HL-60 (cell line): ENCODE measurements at regions not wholly inside any gene's neighbourhood (a gene's known extent, or its start where the extent isn't known, plus 50 kb on each side); places are given as distances from the start of the nearest gene placed in this dataset.

Experiments
- DNase-seq, 2 experiments: peaks; one replicate each; pipeline ENCODE4 v3.0.0-alpha.2; 2010 to 2020; ENCODE audit warnings: low read depth in 1 of 2, low spot score in 1 of 2
- H3K27ac ChIP-seq: fragments of 250-450 bp; sonication (Bioruptor Pico); replicated peaks from 2 replicates; pipeline ENCODE4 v1.5.1; 2020; ENCODE audit warnings: mild to moderate bottlenecking, moderate library complexity
- H3K27me3 ChIP-seq: fragments of 250-450 bp; sonication (Bioruptor Pico); 2 replicates; pipeline ENCODE4 v1.5.1; 2021; ENCODE audit warnings: mild to moderate bottlenecking, moderate library complexity; ENCODE audit not compliant: insufficient read depth, poor library complexity, severe bottlenecking
- H3K4me3 ChIP-seq: replicated peaks from 2 replicates; pipeline ENCODE4 v1.5.1; 2011; ENCODE audit warnings: mild to moderate bottlenecking, control low read depth, low read length; ENCODE audit not compliant: insufficient read depth
- CTCF ChIP-seq: IDR thresholded peaks from one replicate; pipeline ENCODE4 v1.5.1; 2011; ENCODE audit warnings: low read length, control low read depth, inconsistent platforms; ENCODE audit not compliant: insufficient read depth
- GABPA ChIP-seq: IDR thresholded peaks from 2 replicates; pipeline ENCODE4 v1.6.1; 2012; ENCODE audit warnings: low read depth
- POLR2AphosphoS5 ChIP-seq: IDR thresholded peaks from 2 replicates; pipeline ENCODE4 v1.6.1; 2012; ENCODE audit warnings: low read depth
- REST ChIP-seq: IDR thresholded peaks from 2 replicates; pipeline ENCODE4 v1.6.1; 2012; ENCODE audit warnings: low read depth; ENCODE audit not compliant: insufficient replicate concordance
- SPI1 ChIP-seq: IDR thresholded peaks from 2 replicates; pipeline ENCODE4 v1.6.1; 2012; ENCODE audit warnings: low read depth, mild to moderate bottlenecking, borderline replicate concordance

GRCh38 chr3:869734-870133 lies 223.1 kb upstream of the CNTN6 start:
- Histone ChIP-seq H3K4me3 (no peak overlapping the region), H3K27ac (no peak overlapping the region), H3K27me3 (no peaks in the 10 kb centered on the region)
- TF ChIP-seq REST (no peak), POLR2AphosphoS5 (no peak), CTCF (no peak), GABPA (no peak), SPI1 (no peak)
- no peak for DNase-seq

- H3K27ac ChIP-seq = no peak overlapping the region
- TF ChIP-seq REST = no peak
- no peak for TF ChIP-seq CTCF
- no peaks in the 10 kb centered on the region for H3K27me3 ChIP-seq
- no peak overlapping the region for H3K4me3 ChIP-seq
- DNase-seq = no peak
Observed at GRCh38 chr3:871651-872050, 221.2 kb upstream of the CNTN6 start.

- no peaks in the 10 kb centered on the region for H3K27me3 ChIP-seq
- DNase-seq = no peak
- TF ChIP-seq POLR2AphosphoS5 = no peak
- no peak for TF ChIP-seq REST
- TF ChIP-seq GABPA = no peak
- no peak for TF ChIP-seq CTCF
- TF ChIP-seq SPI1 = no peak
Observed at GRCh38 chr3:877001-877400, 215.8 kb upstream of the CNTN6 start.

More at GRCh38 chr3:877001-877400, 215.8 kb upstream of the CNTN6 start:
- Histone ChIP-seq H3K27ac (no peak overlapping the region), H3K4me3 (no peak overlapping the region)
